Stimulated activated CD8-positive, alpha-beta memory T cell treated with anti-CD3 and anti-CD28 coated beads, Interleukin-4, amount 100 ng/mL, for 48 hours (primary cell): ENCODE measurements at regions not wholly inside any gene's neighbourhood (a gene's known extent, or its start where the extent isn't known, plus 50 kb on each side); places are given as distances from the start of the nearest gene placed in this dataset.
"Not testable (repeated sequence)": the region's sequence is repeated elsewhere in the genome, so short reads cannot be mapped to it uniquely, and the experiment has no call there.

ENCODE experiments used
- DNase-seq: peaks from one replicate; pipeline ENCODE4 v3.0.0-alpha.2; 2020

DNA sequence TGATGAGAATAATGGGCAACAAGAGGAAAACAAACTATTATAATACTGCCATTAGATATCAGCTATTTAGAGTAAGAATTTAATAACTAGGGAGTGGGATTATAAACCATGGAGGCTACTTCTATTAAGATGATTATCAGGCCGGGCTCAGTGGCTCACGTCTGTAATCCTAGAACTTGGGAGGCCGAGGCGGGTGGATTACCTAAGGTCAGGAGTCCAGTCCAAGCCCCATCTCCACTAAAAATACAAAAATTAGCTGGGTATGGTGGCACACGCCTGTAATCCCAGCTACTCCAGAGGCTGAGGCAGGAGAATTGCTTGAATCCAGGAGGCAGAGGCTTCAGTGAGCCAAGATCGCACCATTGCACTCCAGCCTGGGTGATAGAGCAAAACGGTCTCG, 355.6 kb downstream of the PPP1R3A start:
- DNase-seq, result not testable (repeated sequence)

DNA sequence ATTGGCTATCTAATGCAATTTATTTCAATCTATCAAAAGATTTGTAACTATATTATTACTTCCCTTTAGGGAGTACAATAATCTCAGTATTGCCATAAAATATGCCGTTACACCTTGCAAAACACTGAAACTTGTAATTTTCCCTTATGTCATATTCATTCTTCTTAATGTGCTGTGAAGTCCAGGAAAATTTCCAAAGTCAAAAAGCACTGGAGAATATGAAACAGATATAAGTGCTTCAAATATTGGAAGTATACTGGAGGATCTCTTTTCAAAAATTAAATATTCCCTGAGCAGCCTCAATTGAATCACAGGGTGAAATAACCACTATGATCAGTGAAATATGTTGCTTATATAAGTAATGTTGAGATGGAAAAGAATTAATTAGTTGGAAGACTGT, 356.0 kb downstream of the PPP1R3A start:
- no peak for DNase-seq

DNA sequence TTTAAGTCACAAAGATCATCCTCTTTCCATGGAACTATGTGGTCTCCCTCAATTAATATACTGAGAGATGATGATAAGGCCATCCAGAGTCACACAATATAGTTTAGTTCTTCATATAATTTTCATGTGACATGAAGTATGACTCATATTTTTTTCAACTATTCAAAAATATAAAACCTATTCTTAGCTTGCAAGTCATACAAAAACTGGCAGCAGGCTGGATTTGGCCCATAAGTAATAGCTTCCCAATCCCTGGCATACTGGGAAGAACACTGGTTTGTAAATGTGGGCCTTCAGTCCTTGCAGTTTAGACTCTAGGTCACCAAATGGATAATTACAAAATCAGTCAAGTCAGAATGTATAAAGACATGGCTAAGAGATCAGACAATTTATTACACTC, 356.6 kb downstream of the PPP1R3A start:
- DNase-seq, result no peak

DNA sequence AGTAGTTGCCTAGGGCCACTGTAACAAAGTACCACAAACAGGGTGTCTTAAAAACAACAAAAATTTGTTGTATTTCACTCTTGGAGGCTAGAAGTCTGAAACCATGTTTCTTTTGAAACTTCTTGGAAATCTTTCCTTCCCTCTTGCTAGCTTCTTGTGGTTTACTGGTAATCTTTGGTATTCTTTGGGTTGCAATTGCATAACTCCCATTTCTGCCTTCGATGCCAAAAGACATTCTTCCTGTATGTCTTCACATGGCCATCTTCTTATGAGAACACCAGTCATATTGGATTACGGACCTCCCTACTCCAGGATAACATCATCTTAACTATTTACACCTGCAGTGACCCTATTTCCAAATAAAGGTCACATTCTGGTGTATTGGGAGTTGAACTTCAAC, 357.4 kb downstream of the PPP1R3A start:
- no peak for DNase-seq

DNA sequence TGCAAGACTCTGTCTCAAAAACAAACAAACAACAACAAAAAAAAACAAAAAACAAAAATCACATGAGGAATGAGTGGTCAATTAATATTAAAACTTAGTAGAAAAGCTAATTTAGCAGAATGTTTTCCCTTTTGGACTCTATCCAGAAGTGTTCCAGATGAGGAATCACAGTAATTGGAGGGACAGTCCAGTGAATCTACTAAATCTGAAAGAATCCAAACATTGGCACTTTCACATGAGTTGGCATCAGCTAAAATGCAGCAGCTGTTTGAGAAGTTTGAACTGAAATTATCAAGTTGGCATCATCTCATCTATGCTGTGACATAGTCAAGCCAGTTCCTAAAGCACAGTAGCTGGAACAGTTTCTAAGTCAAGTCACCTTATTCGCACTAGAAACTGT, 367.8 kb downstream of the PPP1R3A start:
- DNase-seq, result no peak

DNA sequence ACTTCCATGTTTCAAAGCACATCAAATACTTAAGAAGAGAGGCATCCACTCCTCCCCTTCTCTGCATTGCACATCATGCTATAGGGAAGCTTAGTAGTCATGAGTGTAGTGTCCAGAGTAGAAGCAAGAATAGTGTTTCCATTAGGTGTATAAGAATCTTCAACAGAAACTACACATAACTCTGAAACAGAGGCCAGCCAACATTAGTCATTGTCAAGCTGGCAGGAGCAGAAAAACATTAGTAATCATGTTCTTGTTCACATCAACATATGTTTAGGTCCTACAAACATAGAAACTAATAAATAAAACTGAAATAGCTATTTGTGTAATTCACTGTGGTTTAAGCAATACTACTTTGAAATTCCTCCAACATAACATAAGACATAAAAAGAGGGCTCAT, 370.2 kb downstream of the PPP1R3A start:
- DNase-seq, result no peak

DNA sequence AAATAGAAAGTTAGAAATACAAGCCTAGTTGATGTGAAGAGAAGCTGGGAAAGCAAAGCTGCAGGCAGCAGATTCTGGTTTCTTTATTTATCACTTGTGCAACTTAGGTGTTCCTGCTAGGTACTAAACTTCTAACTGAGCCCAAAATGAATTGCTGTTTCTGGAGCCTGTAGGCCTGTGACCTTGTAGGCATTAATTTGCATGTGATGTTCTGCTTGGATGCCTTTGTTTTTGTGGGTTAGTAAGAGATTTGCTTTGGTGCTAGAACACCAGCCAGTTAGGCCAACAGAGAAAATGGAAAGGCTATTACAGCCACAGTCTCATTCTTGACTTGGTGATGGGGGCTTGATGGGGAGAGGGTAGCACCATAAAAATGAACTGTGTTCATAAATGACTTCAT, 370.7 kb downstream of the PPP1R3A start:
- no peak for DNase-seq

DNA sequence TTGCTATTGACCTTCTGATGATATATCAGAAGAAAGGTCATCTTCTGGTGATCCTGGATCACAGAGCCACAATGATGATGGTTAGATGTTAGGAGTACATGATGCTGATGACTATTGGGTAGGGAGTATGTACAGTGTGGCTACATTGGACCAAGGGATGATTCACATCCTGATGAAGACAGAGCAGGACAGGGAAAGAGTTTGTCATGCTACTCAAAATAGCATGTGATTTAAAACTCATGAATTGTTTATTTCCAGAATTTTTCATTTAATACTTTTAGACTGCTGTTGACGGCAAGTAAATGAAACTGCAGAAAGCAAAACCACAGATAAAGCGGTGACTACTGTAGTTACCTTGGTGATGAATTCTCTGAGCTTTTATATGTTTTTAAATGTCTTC, 397.3 kb downstream of the PPP1R3A start:
- DNase-seq, result no peak

DNA sequence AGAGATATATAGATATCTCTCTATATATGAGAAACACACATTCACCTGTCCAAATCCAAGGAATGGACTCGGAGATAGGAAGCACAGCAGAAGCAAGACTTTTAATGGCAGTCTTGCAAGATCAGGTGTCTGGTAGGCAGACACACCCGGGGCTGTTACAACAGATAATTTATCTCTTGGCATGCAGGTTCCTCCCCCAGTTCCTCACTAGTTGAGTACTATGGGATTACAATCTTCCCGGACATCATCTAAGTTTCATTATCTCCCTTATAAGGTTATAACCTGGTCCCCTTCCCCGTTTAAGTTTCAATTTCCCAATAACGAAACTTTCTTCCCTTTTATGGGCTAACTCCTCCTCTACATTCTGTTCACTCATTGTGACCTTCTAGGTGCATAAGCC, 399.3 kb downstream of the PPP1R3A start:
- DNase-seq, result no peak

DNA sequence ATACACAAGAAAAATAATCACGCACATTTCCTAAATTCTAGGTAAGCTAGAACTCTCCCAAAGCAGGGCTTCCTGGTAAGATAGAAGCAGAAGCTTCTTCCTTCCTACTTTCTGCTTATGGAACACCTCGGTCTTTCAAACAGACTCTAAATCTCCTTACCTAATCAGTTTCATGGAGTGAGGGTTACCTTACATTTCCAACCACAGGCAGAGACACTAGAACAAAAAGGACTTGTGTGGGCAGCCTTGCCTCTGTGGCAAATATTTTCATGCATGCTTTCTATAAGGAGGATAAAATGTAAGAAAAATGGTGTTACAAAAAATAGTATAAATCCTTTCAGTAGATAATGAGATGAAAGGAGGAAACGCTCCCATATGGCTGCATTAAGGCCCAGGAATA, 386.3 kb upstream of the SMIM30 start:
- DNase-seq, result no peak

DNA sequence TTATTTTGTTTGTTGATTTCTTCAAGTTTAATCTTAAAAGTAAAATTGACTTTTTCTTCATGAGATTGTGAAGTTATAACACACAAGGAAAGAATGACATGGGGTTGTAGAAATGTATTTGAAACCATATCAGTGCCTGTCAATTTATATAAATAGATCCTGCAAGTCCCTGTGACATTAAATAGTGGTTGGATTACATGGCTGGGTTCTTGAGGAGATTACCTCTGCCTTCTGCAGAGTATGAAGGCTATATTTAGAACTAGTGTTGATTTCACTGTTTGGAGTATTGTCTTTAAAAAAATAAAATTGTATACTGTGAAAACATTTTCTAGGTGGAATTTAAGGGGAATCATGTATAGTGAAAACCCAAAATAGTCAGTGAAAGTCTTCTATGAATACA, 385.8 kb upstream of the SMIM30 start:
- no peak for DNase-seq

DNA sequence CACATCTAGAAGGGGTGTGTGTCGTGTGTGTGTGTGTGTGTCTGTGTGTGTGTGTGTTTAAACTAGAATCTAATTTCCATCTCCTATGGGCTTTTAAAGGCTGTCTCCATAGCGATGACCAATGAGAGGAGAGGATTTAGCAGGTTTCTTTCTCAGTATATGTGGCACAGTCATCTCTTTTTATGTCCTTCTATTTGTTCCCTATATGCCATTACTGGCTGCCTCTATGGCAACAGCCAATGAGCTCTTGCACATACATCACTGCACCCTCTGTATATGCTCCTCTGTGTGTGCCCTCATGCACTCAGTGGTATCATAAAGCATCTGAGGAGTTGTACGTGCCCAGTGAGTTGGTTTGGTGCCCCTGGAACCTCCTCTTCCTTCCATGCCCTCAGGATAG, 378.2 kb upstream of the SMIM30 start:
- not testable (repeated sequence) for DNase-seq

DNA sequence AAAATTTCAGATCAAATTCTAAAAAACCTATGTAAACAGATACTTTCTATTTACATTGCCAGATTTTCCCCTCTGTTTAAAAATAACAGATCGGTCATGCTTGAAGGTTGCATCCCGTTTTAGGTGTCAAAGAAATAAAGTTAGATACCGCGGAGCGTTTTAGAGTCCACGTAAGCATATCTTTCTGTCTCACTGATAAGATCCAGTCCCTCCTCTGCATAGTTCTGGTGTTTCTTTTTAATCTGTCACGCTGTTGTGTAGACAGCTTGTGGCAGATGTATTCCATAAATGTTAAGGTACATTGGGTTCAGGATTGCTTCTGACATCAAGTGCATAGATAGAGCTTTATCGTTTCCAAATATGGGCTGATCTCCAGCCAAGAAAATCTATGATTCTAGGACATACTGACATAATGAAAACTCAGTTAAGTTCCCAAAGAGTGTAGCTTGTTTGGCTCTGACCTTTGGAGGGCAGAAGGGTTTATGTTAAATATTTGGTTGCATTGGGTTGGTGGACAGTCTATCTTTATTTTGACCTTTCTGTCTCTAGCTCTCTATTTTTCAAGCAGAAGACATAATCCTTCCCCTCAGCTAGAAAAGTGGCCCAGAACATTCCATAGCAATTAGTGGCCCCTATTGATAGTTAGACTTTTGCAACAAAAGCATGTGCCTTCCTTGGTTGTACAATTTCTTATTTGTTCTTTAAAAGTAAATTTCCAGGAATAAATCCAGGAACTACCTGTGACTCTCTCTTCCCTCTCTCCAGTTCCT, 376.6 kb upstream of the SMIM30 start:
- not testable (repeated sequence) for DNase-seq

DNA sequence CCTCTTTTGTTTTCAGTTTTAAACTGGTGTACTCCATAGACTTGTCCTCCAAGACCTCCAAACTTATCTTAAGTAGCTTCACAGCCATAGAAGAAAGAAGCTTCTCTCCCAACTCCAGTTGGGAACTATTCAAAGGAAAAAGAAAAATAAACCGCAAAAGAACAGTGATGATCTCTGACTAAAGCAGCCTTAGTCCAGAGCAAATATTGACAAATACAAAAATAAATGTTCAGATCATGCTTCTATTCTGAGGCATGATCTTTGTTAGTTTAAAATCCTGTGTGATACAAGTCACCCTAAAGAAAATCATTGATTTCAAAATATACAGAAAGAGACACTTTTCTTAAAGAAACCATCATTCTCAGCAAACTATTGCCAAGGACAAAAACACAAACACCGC, 373.0 kb upstream of the SMIM30 start:
- DNase-seq, result no peak

DNA sequence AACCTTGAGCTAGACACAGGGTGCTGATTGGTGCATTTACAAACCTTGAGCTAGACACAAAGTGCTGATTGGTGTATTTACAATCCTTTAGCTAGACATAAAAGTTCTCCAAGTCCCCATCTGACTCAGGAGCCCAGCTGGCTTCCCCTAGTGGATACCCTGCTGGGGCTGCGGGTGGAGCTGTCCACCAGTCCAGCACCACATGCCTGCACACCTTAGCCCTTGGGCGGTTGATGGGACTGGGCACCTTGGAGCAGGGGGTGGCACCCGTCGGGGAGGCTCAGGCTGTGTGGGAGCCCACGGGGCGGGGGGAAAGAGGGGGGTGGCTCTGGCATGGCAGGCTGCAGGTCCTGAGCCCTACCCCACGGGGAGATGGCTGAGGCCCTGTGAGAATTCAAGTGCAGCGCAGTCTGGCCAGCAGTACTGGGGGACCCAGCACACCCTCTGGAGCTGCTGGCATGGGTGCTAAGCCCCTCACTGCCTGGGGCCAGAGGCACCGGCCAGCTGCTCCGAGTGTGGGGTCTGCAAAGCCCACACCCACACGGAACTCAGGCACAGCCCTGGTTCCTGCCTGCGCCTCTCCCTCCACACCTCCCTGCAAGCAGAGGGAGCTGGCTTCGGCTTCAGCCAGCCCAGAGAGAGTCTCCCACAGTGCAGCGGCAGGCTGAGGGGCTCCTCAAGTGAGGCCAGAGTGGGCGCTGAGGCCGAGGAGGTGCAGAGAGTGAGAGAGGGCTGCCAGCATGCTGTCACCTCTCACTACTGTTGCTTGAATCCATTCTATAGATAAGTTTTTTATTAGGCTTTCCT, 369.8 kb upstream of the SMIM30 start:
- DNase-seq, result no peak

DNA sequence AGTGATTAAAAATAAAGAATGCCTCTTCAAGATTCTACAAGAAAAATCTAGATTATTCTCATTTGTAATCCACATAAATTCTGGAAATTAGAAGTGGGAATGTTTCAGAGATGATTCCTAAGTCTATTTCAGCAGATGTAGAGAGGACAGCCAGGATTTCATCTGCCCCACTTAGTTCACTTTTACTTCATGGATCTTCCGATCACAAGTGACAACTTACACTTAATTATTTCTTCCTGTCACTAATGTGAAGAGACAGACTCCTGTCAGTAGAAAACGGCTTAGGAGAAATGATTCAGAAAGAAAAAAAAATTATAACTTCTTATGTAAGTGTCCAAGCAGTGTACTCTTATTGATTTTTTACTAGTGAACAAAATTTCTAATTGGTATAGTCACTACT, 368.2 kb upstream of the SMIM30 start:
- no peak for DNase-seq

DNA sequence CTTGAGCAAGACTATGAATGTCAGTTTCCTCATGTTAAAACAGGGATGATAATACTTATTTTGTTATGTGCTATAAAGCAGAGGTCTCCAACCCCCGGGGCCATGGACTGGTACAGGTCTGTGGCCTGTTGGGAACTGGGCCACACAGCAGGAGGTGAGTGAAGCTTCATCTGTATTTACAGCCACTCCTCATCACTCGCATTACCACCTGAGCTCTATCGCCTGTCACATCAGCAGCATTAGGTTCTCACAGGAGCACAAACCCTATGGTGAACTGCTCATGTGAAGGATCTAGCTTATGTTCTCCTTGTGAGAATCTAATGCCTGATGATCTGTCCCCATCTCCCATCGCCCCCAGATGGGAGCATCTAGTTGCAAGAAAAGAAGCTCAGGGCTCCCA, 365.3 kb upstream of the SMIM30 start:
- DNase-seq, result no peak

DNA sequence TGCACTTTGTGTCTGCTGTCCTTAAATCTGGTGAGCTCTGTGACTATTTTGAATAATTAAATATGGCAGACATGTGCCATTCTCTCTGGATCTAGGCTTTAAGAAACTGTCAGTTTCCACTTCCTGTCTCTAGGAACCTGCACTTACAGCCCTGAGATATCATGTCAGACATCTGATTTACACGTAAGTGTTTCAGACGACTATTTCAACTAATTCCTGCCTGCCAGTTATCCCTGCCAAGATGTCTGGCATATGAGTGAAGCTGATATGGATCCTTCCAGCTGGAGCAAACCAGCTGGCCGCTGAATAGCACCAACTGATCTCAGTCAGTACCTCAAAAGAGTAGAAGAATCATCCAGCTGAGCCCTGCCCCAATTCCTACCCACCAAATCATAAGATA, 362.2 kb upstream of the SMIM30 start:
- DNase-seq, result no peak

DNA sequence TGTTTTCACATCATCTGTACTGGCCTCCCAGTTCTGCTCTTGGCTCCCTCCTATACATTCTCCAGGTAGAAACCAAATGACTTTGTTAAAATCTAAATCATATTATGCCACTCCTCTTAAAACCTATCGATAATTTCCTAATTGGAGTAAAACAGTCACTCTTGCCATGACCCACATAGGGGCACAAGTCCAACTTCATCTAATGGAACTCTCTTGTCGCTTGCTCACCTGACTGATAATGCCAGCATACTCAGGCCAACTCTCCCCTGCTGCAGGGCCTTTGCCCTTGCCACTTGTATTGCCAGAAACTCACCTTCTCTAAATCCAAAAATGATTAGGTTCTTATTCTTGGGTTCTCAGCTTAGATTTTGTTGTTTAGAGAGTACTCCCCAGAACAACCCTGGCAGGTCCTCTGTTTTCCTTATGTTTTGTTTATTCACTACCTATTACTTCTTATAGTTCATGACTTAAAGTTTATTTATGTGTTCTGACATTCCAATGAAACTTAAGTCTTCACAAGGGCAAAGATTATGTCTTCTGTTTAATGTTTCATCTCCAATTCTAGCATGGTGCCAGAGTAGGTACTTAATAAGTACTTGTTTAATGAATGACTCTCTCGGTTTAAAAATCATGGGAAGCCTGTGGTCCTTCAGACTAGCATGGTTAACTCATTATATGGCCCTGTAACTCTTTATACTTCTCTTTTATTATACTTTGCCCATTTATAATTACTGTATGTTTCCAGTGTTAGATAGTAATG, 345.9 kb upstream of the SMIM30 start:
- DNase-seq, result no peak

DNA sequence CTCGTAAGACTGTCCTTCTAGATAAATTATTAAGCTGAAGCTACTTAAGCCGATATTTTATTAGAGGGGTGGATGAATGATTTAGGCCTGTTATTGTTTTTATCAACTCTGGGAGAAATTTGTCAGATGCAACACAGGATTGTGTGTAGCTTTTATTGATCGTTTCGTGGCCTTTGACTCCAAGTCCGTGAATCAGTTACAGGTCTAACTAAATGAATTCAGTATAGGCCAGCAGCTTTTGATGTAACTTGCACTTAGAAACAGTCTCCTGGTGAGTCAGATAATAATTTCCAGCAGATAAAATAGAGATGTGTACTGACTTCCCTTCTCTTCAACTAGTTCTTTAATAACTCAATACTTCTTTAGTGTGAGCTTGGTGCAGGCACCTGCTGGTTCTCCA, 341.7 kb upstream of the SMIM30 start:
- DNase-seq, result no peak

DNA sequence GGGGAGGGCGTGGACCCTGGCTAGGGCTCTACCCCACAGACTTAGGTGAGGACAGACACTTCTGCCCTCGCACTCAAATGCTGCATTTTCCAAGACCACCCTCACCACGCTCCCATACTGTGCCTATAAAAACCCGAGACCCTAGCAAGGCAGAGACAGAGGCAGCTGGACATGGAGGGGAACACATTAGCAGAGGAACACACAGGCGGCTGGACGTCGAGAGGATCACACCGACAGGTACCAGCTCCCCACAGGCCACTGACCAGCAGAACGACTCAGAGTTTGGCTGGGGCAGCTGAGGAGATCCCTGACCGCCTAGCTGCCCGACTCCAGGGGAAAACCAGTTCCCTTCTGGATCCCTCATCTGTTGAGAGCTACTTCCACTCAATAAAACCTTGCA, 338.2 kb upstream of the SMIM30 start:
- DNase-seq, result no peak

DNA sequence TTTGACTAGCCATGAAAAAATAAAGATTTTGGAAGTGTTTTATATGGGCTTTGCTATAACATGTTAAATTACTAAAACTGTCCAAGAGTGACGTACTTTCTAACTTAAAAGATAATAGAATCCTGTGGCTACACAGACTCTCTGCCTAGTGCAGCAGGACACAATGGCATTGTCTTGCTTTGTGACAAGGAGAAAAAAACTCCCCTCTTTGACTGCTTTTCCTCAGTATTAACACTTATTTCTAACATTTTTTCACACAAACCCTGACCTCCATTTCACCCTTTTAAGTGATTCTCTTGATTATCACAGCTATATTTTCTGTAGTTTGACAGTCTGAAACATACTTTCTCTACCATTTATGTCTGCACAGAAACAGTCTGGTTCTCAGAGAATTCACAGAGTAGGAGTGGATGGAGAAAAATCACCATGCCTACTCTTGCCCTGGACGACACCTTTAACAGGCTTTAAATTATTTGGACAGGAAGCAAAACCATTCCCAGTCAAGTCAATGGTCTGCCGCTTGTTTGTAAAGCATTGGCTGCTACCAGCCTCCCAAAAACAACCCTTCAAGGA, 336.3 kb upstream of the SMIM30 start:
- no peak for DNase-seq

DNA sequence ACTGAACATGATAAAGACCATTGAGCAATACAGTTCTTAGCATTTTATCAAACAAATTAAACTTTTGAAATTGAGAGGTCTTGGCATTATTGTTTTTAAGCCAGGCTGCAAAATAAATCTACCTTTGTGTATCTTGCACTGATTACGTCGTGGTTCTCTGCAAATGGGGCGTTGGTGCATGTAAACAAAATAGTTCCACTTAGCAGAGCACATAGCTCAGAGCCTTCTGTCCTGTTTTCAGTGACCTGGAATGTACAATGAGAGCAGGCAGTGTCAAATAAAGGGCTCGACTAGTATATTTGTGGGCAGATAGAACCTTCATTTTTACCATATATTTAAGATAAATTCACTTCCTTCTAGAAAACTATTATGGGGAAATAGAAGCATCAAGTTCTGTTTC, 333.9 kb upstream of the SMIM30 start:
- DNase-seq, result no peak

DNA sequence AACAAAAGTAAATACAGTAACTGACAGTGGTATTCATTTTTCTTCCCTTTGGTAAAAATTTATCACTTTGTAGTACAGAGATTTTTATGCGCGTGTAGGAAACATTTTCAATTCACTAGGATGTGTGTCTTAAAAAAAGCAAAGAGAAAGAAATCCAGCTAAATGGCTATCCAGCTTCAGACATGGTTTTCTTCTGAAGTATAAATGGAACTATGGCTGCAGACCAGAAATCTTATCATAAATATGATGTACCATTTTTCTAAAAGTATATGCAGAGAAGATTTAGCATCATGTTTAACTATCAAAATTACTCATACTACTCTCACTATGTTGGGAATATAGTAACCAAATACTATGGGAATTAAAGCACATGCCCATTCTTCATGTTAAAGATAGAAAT, 328.4 kb upstream of the SMIM30 start:
- no peak for DNase-seq
